HFFc6 (cell line): ENCODE measurements at regions not wholly inside any gene's neighbourhood (a gene's known extent, or its start where the extent isn't known, plus 50 kb on each side); places are given as distances from the start of the nearest gene placed in this dataset.

ENCODE experiments used
- DNase-seq: peaks from one replicate; pipeline ENCODE4 v3.0.0-alpha.2; 2018
- H3K27ac Mint-ChIP-seq: 2 replicates; pipeline ENCODE4 v1.8.0; 2020; ENCODE audit warnings: mild to moderate bottlenecking, mixed read lengths
- H3K27me3 Mint-ChIP-seq: 2 replicates; pipeline ENCODE4 v1.8.0; 2021; ENCODE audit warnings: mild to moderate bottlenecking, moderate library complexity, mixed read lengths; ENCODE audit not compliant: insufficient read depth
- H3K36me3 Mint-ChIP-seq: 2 replicates; pipeline ENCODE4 v1.8.0; 2021; ENCODE audit warnings: low read depth, mixed read lengths
- H3K4me1 Mint-ChIP-seq: 2 replicates; pipeline ENCODE4 v1.8.0; 2020; ENCODE audit warnings: low read depth, mixed read lengths
- H3K4me3 Mint-ChIP-seq: 2 replicates; pipeline ENCODE4 v1.8.0; 2020; ENCODE audit warnings: mild to moderate bottlenecking, moderate library complexity, mixed read lengths
- H3K9me3 Mint-ChIP-seq: 2 replicates; pipeline ENCODE4 v1.8.0; 2020; ENCODE audit warnings: mild to moderate bottlenecking, mixed read lengths
- TF ChIP-seq, protein P1 (sequence below): fragments of 200-600 bp; sonication (generic); IDR thresholded peaks from 2 replicates; pipeline ENCODE4 v1.5.0; 2021; ENCODE audit warnings: antibody characterized with exemption, mild to moderate bottlenecking

DNA sequence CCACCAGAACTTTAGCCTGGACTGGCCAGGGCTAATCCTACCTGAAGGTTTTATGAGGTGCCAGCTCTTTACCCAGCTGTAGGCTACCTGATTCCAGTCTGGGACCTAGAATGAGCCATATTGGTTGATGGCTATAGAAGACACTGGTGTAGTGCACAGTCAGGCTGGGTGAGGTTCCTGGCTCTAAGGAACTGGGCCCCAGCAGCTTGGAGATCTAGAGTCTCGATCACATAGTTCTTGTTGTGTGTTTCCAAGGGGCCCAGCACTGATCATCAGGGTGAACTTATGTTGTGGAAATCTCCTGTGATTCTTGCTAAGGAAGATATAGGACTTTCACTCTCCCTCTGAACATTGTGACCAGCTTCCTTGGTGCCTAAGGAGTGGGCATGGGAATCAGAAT, 236.3 kb downstream of the ZNF536 start:
- Mint-ChIP-seq H3K4me1 (no peaks in the 10 kb centered on the region), H3K9me3 (peaks cover 52% of the 10 kb centered on the region), H3K27me3 (peaks cover 4% of the 10 kb centered on the region), H3K27ac (no peak overlapping the region), H3K4me3 (no peak overlapping the region), H3K36me3 (no peaks in the 10 kb centered on the region; the same call in 1 of the 2 replicates)
- TF ChIP-seq, protein P1, sequence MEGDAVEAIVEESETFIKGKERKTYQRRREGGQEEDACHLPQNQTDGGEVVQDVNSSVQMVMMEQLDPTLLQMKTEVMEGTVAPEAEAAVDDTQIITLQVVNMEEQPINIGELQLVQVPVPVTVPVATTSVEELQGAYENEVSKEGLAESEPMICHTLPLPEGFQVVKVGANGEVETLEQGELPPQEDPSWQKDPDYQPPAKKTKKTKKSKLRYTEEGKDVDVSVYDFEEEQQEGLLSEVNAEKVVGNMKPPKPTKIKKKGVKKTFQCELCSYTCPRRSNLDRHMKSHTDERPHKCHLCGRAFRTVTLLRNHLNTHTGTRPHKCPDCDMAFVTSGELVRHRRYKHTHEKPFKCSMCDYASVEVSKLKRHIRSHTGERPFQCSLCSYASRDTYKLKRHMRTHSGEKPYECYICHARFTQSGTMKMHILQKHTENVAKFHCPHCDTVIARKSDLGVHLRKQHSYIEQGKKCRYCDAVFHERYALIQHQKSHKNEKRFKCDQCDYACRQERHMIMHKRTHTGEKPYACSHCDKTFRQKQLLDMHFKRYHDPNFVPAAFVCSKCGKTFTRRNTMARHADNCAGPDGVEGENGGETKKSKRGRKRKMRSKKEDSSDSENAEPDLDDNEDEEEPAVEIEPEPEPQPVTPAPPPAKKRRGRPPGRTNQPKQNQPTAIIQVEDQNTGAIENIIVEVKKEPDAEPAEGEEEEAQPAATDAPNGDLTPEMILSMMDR, result no peak
- DNase-seq, result no peak
